ENCODE measurements at regions not wholly inside any gene's neighbourhood (a gene's known extent, or its start where the extent isn't known, plus 50 kb on each side); places are given as distances from the start of the nearest gene placed in this dataset.

DNA sequence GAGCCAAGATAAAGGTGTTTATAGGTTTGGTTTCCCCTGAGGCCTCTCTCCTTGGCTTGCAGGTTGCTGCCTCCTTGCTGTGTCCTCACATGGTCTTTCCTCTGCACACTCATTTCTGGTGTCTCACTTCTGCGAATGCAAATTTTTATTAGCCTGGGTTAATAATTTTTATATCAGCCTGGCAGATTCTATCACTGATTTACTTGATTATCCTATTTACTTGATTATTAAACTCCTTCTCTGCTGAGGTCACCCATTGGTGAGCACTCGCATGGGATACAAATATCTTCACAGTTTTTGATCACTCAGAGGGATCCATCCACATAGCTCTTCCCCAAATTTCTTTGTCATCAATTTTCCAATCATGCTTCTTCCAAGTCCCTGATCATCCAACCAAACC lies 90.9 kb upstream of the IGLL5 start:
- DNase-seq (no peak), ATAC-seq (no peak)
- Histone ChIP-seq H3K36me3 (replicated peaks in 1 of 2; ENCODE audit: insufficient read depth in 1 of 2, low read depth in 2 of 2) (no peaks in the 10 kb centered on the region), H3K27me3 (no peaks in the 10 kb centered on the region), H3K27ac (no peak overlapping the region), H3K4me1 (no peaks in the 10 kb centered on the region), H3K4me3 (no peak overlapping the region), H3K9me3 (no peaks in the 10 kb centered on the region)
- intact Hi-C loops (cut with DNase I): no loop called here
- 43 to 51% methylated on average over 2 of the region's 2 CpGs for WGBS, 2 donors
- TF ChIP-seq, protein P1, sequence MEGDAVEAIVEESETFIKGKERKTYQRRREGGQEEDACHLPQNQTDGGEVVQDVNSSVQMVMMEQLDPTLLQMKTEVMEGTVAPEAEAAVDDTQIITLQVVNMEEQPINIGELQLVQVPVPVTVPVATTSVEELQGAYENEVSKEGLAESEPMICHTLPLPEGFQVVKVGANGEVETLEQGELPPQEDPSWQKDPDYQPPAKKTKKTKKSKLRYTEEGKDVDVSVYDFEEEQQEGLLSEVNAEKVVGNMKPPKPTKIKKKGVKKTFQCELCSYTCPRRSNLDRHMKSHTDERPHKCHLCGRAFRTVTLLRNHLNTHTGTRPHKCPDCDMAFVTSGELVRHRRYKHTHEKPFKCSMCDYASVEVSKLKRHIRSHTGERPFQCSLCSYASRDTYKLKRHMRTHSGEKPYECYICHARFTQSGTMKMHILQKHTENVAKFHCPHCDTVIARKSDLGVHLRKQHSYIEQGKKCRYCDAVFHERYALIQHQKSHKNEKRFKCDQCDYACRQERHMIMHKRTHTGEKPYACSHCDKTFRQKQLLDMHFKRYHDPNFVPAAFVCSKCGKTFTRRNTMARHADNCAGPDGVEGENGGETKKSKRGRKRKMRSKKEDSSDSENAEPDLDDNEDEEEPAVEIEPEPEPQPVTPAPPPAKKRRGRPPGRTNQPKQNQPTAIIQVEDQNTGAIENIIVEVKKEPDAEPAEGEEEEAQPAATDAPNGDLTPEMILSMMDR (IDR thresholded peaks at IDR 0.05): no peak
- no peak for TF ChIP-seq POLR2A (IDR thresholded peaks at IDR 0.05)

DNA sequence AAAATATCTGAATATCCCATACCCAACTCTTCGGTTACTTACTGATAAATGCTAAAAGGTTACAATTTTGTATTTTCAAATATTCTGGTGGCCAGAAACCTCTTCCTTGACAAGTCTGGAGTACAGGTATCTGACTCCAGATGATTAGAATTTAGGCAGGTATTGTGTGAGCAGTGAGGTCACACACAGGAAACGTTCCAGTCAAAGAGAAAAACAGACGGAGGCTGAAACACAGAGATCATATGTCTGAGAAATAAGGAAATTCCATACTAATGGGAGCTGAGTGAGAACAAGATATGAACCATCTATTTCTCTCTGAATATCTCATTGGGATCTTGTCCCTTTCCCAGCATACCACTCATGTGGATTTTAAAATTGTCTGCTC lies 89.4 kb upstream of the IGLL5 start:
- WGBS, 2 donors: 36 to 45% methylated on average over 3 of the region's 3 CpGs
- intact Hi-C loops (cut with DNase I): no loop called here
- DNase-seq: no peak

DNA sequence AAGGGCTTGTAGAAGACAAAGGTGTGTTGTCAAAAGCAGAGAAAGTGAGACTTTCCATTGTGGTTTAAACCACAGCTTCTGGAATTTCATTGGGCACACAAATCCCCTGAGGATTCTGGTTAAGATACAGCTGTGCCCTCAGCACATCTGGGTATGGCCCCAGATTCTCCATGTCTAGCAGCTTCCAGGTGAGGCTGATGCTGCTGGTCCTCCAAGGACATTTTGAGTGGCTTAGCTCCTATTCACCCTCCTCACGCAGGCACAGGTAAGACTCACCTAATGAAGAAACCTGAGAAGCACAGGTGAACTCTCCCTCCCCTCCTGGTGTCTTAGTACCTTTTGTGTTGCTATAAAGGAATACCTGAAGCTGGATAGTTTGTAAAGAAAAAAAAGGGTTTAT lies 88.9 kb upstream of the IGLL5 start:
- Histone ChIP-seq H3K4me1 (no peaks in the 10 kb centered on the region), H3K4me3 (no peak overlapping the region), H3K27ac (no peak overlapping the region), H3K9me3 (no peaks in the 10 kb centered on the region), H3K27me3 (no peaks in the 10 kb centered on the region), H3K36me3 (replicated peaks in 1 of 2; ENCODE audit: insufficient read depth in 1 of 2, low read depth in 2 of 2) (no peaks in the 10 kb centered on the region)
- TF ChIP-seq POLR2A (IDR thresholded peaks at IDR 0.05): no peak
- TF ChIP-seq, protein P1 (IDR thresholded peaks at IDR 0.05): no peak
- DNase-seq (no peak), ATAC-seq (no peak)
- intact Hi-C loops (cut with DNase I): no loop called here
- 92 to 95% methylated on average over 1 of the region's 1 CpG for WGBS, 2 donors

More for the DNA sequence above, 89.4 kb upstream of the IGLL5 start:
- H3K9me3 ChIP-seq: no peaks in the 10 kb centered on the region
- TF ChIP-seq POLR2A (IDR thresholded peaks at IDR 0.05): no peak
- TF ChIP-seq, protein P1 (IDR thresholded peaks at IDR 0.05): no peak
- no peak overlapping the region for H3K27ac ChIP-seq
- no peaks in the 10 kb centered on the region for H3K36me3 ChIP-seq (replicated peaks in 1 of 2; ENCODE audit: insufficient read depth in 1 of 2, low read depth in 2 of 2)
- no peaks in the 10 kb centered on the region for H3K27me3 ChIP-seq
- no peak for ATAC-seq
- no peaks in the 10 kb centered on the region for H3K4me1 ChIP-seq
- no peak overlapping the region for H3K4me3 ChIP-seq

DNA sequence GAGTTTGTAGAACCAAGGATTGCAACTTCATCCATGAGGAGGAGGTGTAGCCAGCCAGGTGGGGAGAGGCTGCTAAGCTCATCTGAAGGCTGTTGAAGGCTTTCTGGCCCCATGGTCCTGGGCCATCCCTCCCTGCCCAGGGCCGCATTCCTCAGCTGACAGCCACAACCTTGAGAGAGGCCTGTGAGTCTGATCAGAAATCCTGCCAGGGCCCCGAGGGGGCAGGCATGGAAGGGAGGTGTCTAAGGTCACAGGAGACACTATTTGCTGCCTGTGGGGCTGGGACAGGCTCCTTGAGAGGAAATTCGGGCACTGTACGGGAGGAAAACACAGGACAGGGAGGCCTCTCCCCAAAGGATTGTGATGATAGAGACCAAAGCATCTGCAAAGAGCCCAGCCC lies 88.1 kb upstream of the IGLL5 start:
- WGBS, 2 donors: 34 to 45% methylated on average over 3 to 4 of the region's 4 CpGs
- DNase-seq (no peak), ATAC-seq (no peak)
- H3K4me1 ChIP-seq: no peaks in the 10 kb centered on the region
- H3K36me3 ChIP-seq (replicated peaks in 1 of 2; ENCODE audit: insufficient read depth in 1 of 2, low read depth in 2 of 2): no peaks in the 10 kb centered on the region
- intact Hi-C loops (cut with DNase I): no loop called here
- TF ChIP-seq, protein P1 (IDR thresholded peaks at IDR 0.05): no peak
- TF ChIP-seq POLR2A (IDR thresholded peaks at IDR 0.05): no peak
- H3K27me3 ChIP-seq: no peaks in the 10 kb centered on the region
- H3K27ac ChIP-seq: no peak overlapping the region
- H3K9me3 ChIP-seq: no peaks in the 10 kb centered on the region
- no peak overlapping the region for H3K4me3 ChIP-seq

DNA sequence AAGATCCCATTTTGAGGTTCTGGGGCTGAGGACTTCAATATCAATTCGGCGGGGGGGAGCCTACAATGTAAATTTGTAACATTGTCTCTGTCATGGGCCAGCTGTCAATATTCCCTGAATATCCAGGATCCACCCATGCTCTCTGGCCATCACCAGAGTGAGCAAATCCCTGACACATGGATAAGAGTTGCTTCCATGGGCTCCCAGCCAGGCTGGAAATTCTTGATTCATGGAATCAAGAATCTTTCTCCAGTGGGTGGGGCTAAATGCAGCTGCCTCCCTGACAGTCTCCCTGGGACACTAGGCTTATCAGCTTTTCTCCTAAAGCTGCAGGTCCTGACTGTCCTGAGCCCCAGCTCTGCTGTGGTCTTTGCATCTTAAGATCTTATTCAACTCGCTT lies 86.9 kb upstream of the IGLL5 start:
- no peak for ATAC-seq
- intact Hi-C loops (cut with DNase I): no loop called here

More for the DNA sequence above, 86.9 kb upstream of the IGLL5 start:
- no peaks in the 10 kb centered on the region for H3K27me3 ChIP-seq
- no peak for TF ChIP-seq POLR2A (IDR thresholded peaks at IDR 0.05)
- TF ChIP-seq, protein P1 (IDR thresholded peaks at IDR 0.05): no peak
- H3K27ac ChIP-seq: no peak overlapping the region
- no peak for DNase-seq
- H3K36me3 ChIP-seq (replicated peaks in 1 of 2; ENCODE audit: insufficient read depth in 1 of 2, low read depth in 2 of 2): no peaks in the 10 kb centered on the region
- no peaks in the 10 kb centered on the region for H3K4me1 ChIP-seq
- WGBS, 2 donors: 61 to 73% methylated on average over 3 of the region's 3 CpGs
- H3K9me3 ChIP-seq: no peaks in the 10 kb centered on the region
- H3K4me3 ChIP-seq: no peak overlapping the region
